ENCODE measurements at regions not wholly inside any gene's neighbourhood (a gene's known extent, or its start where the extent isn't known, plus 50 kb on each side); places are given as distances from the start of the nearest gene placed in this dataset.

- TF ChIP-seq POLR2A (IDR thresholded peaks at IDR 0.05; ENCODE audit: low read length) (no peak), JUN (IDR thresholded peaks at IDR 0.05) (no peak), CHD4 (IDR thresholded peaks at IDR 0.05; ENCODE audit: borderline replicate concordance) (no peak), FOSB (CRISPR knock-in tag; IDR thresholded peaks at IDR 0.05) (no peak), PHF8 (IDR thresholded peaks at IDR 0.05; ENCODE audit: borderline replicate concordance, low read depth) (no peak), MAFK (IDR thresholded peaks at IDR 0.05; ENCODE audit: partially characterized antibody) (no peak)
- TF ChIP-seq, protein P1, sequence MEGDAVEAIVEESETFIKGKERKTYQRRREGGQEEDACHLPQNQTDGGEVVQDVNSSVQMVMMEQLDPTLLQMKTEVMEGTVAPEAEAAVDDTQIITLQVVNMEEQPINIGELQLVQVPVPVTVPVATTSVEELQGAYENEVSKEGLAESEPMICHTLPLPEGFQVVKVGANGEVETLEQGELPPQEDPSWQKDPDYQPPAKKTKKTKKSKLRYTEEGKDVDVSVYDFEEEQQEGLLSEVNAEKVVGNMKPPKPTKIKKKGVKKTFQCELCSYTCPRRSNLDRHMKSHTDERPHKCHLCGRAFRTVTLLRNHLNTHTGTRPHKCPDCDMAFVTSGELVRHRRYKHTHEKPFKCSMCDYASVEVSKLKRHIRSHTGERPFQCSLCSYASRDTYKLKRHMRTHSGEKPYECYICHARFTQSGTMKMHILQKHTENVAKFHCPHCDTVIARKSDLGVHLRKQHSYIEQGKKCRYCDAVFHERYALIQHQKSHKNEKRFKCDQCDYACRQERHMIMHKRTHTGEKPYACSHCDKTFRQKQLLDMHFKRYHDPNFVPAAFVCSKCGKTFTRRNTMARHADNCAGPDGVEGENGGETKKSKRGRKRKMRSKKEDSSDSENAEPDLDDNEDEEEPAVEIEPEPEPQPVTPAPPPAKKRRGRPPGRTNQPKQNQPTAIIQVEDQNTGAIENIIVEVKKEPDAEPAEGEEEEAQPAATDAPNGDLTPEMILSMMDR (IDR thresholded peaks at IDR 0.05), result no peak
Measured at GRCh38 chr4:130035391-130035790, 939.4 kb downstream of the C4orf33 start.

Data from A549 (cell line).